ENCODE measurements at regions not wholly inside any gene's neighbourhood (a gene's known extent, or its start where the extent isn't known, plus 50 kb on each side); places are given as distances from the start of the nearest gene placed in this dataset.

- TF ChIP-seq, protein P1, sequence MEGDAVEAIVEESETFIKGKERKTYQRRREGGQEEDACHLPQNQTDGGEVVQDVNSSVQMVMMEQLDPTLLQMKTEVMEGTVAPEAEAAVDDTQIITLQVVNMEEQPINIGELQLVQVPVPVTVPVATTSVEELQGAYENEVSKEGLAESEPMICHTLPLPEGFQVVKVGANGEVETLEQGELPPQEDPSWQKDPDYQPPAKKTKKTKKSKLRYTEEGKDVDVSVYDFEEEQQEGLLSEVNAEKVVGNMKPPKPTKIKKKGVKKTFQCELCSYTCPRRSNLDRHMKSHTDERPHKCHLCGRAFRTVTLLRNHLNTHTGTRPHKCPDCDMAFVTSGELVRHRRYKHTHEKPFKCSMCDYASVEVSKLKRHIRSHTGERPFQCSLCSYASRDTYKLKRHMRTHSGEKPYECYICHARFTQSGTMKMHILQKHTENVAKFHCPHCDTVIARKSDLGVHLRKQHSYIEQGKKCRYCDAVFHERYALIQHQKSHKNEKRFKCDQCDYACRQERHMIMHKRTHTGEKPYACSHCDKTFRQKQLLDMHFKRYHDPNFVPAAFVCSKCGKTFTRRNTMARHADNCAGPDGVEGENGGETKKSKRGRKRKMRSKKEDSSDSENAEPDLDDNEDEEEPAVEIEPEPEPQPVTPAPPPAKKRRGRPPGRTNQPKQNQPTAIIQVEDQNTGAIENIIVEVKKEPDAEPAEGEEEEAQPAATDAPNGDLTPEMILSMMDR (IDR thresholded peaks at IDR 0.05): no peak
- TF ChIP-seq EP300 (IDR thresholded peaks at IDR 0.05) (no peak), POLR2AphosphoS5 (IDR thresholded peaks at IDR 0.05) (no peak), POLR2A (IDR thresholded peaks at IDR 0.05) (no peak)
These were observed 807.9 kb downstream of the EPHA4 start for GRCh38 chr2:220764171-220764570.
